Neural crest cell (in vitro differentiated cells): ENCODE measurements at regions not wholly inside any gene's neighbourhood (a gene's known extent, or its start where the extent isn't known, plus 50 kb on each side); places are given as distances from the start of the nearest gene placed in this dataset.

ENCODE experiments used
- DNase-seq: peaks from one replicate; pipeline ENCODE4 v3.0.0; 2021; ENCODE audit warnings: low read depth, mixed read lengths, low spot score
- H3K27ac Mint-ChIP-seq: one replicate; pipeline ENCODE4 v1.8.0; 2021; ENCODE audit warnings: mild to moderate bottlenecking, mixed read lengths; ENCODE audit not compliant: unreplicated experiment
- H3K27me3 Mint-ChIP-seq: 2 replicates; pipeline ENCODE4 v1.8.0; 2021; ENCODE audit warnings: low read depth, mild to moderate bottlenecking, mixed read lengths
- H3K36me3 Mint-ChIP-seq: 2 replicates; pipeline ENCODE4 v1.8.0; 2021; ENCODE audit warnings: low read depth, mild to moderate bottlenecking, mixed read lengths
- H3K4me1 Mint-ChIP-seq: 2 replicates; pipeline ENCODE4 v1.8.0; 2021; ENCODE audit warnings: mixed read lengths
- H3K4me3 Mint-ChIP-seq: one replicate; pipeline ENCODE4 v1.8.0; 2021; ENCODE audit warnings: mild to moderate bottlenecking, mixed read lengths
- H3K9me3 Mint-ChIP-seq: 2 replicates; pipeline ENCODE4 v1.8.0; 2021; ENCODE audit warnings: mixed read lengths
- CTCF ChIP-seq: fragments of 200-600 bp; sonication (generic); conservative IDR thresholded peaks from 2 replicates; pipeline ENCODE4 v1.5.0; 2021; ENCODE audit warnings: antibody characterized with exemption, mild to moderate bottlenecking

- TF ChIP-seq CTCF: no peak
- H3K27ac Mint-ChIP-seq: no peak overlapping the region
- H3K9me3 Mint-ChIP-seq: no peaks in the 10 kb centered on the region
- no peaks in the 10 kb centered on the region for H3K36me3 Mint-ChIP-seq
- H3K4me3 Mint-ChIP-seq: no peak overlapping the region
- no peaks in the 10 kb centered on the region for H3K4me1 Mint-ChIP-seq
- H3K27me3 Mint-ChIP-seq: peaks cover 5% of the 10 kb centered on the region
- no peak for DNase-seq
These were observed 63.2 kb downstream of the ENGASE start for GRCh38 chr17:79137789-79138165.

- no peaks in the 10 kb centered on the region for H3K4me1 Mint-ChIP-seq
- no peak for DNase-seq
- H3K4me3 Mint-ChIP-seq: no peak overlapping the region
- H3K9me3 Mint-ChIP-seq: no peaks in the 10 kb centered on the region
- H3K36me3 Mint-ChIP-seq: no peaks in the 10 kb centered on the region
- H3K27ac Mint-ChIP-seq: peak overlapping the region; percentile 12
- TF ChIP-seq CTCF: no peak
- H3K27me3 Mint-ChIP-seq: peaks cover 5% of the 10 kb centered on the region
These were observed 62.6 kb downstream of the ENGASE start for GRCh38 chr17:79137015-79137788.

- H3K36me3 Mint-ChIP-seq: no peaks in the 10 kb centered on the region
- DNase-seq: no peak
- no peak overlapping the region for H3K27ac Mint-ChIP-seq
These were observed 62.0 kb downstream of the ENGASE start for GRCh38 chr17:79136596-79136995.

More at GRCh38 chr17:79136596-79136995, 62.0 kb downstream of the ENGASE start:
- no peak overlapping the region for H3K4me3 Mint-ChIP-seq
- no peaks in the 10 kb centered on the region for H3K9me3 Mint-ChIP-seq
- H3K27me3 Mint-ChIP-seq: peaks cover 1% of the 10 kb centered on the region
- TF ChIP-seq CTCF: no peak
- H3K4me1 Mint-ChIP-seq: no peaks in the 10 kb centered on the region
